Superior temporal gyrus (tissue), 1 donor: ENCODE measurements at regions not wholly inside any gene's neighbourhood (a gene's known extent, or its start where the extent isn't known, plus 50 kb on each side); places are given as distances from the start of the nearest gene placed in this dataset.
A peak's percentile ranks its signal among the peaks of the same experiment; 100 is the strongest.

Experiments
- DNase-seq: peaks from one replicate; pipeline ENCODE4 v3.0.0-alpha.2; 2016; ENCODE audit errors: extremely low spot score

DNA sequence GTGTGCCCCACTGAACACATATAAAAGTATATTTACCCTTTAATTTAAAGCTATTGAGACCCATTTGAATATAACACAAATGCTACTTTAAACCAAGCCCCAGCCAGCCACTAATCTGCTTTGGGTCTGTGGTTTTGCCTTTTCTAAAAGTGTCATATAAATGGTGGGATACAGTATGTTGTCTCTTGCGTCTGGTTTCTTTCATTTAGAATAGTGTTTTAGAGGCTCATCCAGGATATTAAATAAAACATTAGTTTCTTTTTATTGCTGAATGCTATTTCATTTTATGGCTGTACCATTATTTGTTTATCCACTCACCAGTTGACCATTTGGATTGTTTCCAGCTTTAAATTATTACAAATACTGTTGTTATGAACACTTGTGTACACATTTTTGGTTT lies 290.5 kb upstream of the SORL1-AS1 start:
- no peak for DNase-seq

DNA sequence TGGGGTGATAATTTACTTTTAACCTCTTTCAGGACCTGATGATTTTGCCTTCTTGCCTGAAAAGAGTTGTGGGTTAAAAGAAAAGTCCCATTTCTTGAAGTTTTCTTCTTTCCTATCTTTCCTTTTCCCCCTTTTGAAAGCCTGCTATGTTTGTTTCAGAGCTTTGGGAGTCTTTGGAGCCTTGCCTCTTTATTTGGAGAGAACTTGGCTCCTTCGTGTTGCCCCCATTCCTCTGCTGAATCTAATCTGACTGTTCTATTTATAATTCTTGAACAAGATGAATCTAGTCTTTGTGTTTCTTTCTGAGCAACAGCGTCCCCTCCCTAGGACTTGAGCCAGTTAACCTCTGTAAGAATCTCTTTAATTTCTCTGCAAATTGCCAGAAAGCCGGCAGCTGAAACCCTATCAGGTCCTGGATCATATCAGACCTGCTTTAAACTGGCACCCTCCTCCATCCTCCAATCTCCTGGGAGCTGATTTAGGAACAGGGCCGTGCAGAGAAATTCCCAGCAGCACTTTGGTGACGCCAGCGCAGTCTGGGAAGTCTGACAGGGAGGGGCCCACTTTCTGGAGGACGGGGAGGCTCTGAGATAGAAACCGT lies 289.1 kb upstream of the SORL1-AS1 start:
- peak; percentile 70 for DNase-seq

GRCh38 chr11:121741351-121741760 lies 288.6 kb upstream of the SORL1-AS1 start:
- no peak for DNase-seq

DNA sequence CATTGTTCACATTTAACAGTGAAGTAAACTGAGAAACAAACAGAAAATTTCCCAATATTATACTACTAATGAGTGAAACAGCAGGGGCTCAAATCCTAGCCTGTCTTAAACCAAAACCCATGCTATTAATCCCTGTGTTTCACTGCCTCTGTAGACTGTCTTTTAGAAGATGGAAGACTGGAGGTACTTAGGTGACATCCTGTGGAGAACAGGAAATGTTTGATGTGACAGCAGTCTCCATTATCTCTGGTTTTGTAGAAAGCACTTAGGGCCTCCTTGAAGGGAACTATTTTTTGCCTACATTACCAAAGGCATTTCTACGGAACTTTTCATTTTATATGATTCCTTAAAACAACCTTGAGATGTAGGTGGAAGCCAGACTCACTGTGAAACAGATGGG lies 288.1 kb upstream of the SORL1-AS1 start:
- DNase-seq, result no peak

DNA sequence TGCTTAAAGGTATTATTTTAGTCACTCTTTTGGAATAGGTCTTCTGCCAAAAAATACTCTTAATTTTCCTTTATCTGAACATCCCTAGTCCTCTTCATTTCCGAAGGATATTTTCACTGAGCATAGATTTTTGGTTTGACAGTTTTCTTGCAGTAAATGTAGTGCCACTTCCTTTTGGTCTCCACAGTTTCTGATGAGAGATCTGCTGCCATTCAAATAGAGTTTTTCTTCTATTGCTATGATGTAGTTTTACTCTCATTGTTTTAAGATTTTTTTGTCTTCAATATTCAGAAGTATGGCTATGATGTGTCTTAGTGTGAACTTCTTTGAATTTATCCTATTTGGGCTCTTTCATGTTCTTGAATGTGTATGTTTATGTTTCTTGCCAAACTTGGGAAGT lies 281.1 kb upstream of the SORL1-AS1 start:
- DNase-seq, result no peak

DNA sequence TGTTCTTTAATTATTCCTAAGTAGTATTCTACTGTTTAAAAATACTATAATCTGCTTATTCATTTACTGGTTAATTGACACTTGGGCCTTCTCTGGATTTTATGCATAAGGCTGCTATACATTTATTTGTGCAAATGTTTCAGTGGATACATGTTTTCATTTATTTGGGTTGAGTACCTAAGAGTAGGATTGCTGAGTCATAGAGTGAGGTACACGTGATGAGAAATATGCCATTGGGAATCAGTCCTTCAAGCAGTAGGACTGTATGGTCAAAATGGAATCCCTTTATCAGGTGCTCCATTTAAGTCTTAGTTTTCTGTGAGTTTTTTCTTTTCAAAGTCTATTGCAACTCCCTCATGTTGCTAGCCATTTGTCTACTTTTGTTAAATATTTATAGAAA lies 275.2 kb upstream of the SORL1-AS1 start:
- DNase-seq, result no peak

- peak; percentile 78 for DNase-seq
Measured at GRCh38 chr11:121723246-121723741, 270.5 kb upstream of the SORL1-AS1 start.

- DNase-seq, result peak; percentile 98
Measured at GRCh38 chr11:121722431-121723245, 269.9 kb upstream of the SORL1-AS1 start.

GRCh38 chr11:121721961-121722360 lies 269.2 kb upstream of the SORL1-AS1 start:
- peak; percentile 88 for DNase-seq

DNA sequence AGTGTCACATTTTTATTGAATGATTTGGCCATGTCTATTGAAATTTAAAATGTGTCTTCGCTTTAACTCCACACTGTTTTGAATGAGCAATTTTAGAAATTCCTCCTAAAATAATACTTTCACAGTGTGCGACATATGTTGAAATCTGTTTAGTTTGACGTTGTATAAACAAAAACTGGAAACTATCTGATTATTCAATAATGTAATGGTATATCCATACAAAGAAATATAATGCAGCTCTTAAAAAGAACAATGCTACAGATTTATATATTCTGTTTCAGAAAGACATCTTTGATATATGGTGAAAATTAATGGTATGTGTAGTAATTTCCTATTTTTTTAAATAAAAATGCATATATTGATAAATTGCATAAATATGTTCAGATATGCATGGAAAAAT lies 268.7 kb upstream of the SORL1-AS1 start:
- DNase-seq, result no peak

- DNase-seq, result no peak
Measured at GRCh38 chr11:121717296-121717695, 264.5 kb upstream of the SORL1-AS1 start.

GRCh38 chr11:121716060-121716459 lies 263.3 kb upstream of the SORL1-AS1 start:
- DNase-seq, result no peak

DNA sequence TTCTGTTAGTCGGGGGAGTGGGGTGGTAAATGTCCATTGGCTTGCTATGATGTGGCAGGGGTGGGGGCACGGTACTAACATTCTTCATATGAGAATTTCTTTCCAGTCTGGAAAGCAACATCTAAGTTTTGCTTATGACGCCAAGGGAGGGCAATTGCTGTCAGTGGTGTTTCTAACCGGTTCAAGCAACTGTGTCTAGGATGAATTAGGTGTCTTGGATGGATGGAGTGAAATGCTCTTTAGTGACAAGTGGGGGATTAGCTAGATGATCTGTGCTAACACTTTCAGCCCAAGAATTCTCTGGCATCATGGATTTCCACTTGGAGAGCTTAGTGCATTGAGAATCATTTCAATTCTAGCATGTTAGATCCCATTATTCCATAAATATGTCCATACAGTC lies 262.6 kb upstream of the SORL1-AS1 start:
- no peak for DNase-seq

GRCh38 chr11:121714351-121714750 lies 261.6 kb upstream of the SORL1-AS1 start:
- DNase-seq, result no peak

GRCh38 chr11:121711939-121712338 lies 259.2 kb upstream of the SORL1-AS1 start:
- DNase-seq, result no peak

- no peak for DNase-seq
Measured at GRCh38 chr11:121711236-121711635, 258.5 kb upstream of the SORL1-AS1 start.

DNA sequence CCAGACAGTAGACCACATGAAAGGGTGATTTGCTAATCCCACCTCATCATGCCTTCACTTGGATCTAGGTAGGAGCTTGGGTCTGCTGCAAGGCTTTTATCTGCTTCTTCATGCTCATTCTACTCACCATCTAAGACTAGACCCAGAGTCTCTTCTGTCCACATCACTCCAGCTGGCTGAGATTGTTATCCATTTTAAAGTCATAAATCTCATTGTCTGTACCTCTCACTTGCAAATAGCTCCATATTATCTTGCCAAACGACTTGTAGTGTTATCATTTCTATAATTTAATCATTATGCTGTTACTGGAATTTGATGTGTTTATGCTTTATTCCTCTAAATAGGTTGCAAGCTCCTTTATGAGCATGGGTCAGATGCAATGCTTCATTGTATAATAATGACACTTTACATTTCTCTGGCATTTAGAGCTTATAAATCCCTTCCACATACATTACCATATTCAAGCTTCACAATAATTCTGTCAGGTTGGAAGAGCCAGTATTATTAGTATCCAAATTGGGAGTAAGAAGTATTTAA lies 254.2 kb upstream of the SORL1-AS1 start:
- no peak for DNase-seq

DNA sequence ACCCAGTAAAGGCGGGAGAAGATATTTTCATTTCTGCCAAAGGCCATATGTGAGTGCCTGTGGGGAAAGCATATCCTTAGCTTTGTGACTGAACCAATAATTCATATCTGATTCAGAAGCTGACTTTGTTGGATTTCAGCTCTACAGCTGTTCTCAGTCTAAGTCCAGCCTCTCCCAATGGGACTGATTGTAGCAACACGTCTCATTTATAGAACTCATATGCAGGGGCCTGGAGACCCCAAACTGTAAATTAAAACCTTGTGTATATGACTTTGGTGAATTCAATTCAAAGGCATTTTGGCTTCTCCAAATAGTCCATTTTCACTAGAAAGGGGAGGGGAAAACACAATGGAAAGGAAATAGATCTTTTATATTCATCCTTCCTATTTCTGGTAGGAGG lies 250.4 kb upstream of the SORL1-AS1 start:
- DNase-seq, result no peak

GRCh38 chr11:121700968-121701367 lies 248.2 kb upstream of the SORL1-AS1 start:
- no peak for DNase-seq

GRCh38 chr11:121699801-121700200 lies 247.0 kb upstream of the SORL1-AS1 start:
- peak; percentile 67 for DNase-seq

GRCh38 chr11:121696931-121697670 lies 244.3 kb upstream of the SORL1-AS1 start:
- peak; percentile 67 for DNase-seq

DNA sequence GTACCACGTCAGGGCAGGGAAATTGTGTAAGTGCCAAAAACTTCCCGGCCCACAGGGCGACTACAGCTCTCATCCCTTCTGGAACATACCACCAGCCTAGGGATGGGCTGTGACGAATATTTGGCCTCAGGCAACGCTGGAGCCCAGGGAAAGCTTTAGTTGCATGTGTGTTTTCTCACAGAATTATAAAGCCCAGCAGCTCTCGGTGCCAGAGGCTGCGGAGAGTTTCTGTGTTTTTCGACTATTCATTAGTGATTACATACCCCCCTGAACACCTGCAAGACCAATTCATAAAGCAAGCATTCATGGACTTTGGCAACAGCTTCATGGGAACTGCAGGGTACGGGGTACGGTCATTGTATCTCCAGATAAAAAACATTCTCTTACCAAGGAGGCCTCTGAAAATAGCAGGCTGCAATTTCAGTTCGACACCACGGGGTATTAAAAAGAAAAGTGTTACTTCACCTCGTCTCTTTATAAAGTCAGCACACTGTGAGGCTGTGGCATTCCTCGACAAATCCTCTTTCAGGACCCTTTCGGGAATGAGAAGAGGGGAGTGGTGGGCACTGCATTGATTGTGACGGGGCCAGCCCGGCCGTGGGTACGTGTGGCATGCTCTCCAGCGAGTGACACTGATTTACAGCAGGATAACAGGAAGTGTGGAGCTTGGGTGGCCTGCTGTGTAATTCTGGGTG lies 243.6 kb upstream of the SORL1-AS1 start:
- DNase-seq, result peak; percentile 89
